ENCODE measurements at regions not wholly inside any gene's neighbourhood (a gene's known extent, or its start where the extent isn't known, plus 50 kb on each side); places are given as distances from the start of the nearest gene placed in this dataset.

- Mint-ChIP-seq H3K4me3 (no peak overlapping the region), H3K9me3 (peaks cover 9% of the 10 kb centered on the region), H3K27ac (no peak overlapping the region), H3K36me3 (peaks cover 12% of the 10 kb centered on the region), H3K27me3 (no peaks in the 10 kb centered on the region), H3K4me1 (peaks cover 9% of the 10 kb centered on the region)
- ATAC-seq: no peak
These were observed 57.5 kb downstream of the CSF2 start for GRCh38 chr5:132130918-132131715.

GRCh38 chr5:132132138-132132537 lies 58.5 kb downstream of the CSF2 start:
- Mint-ChIP-seq H3K4me3 (no peak overlapping the region), H3K36me3 (peaks cover 12% of the 10 kb centered on the region), H3K9me3 (peaks cover 9% of the 10 kb centered on the region), H3K27ac (no peak overlapping the region), H3K27me3 (no peaks in the 10 kb centered on the region), H3K4me1 (peaks cover 9% of the 10 kb centered on the region)
- no peak for ATAC-seq

GRCh38 chr5:132134384-132134783 lies 60.8 kb downstream of the CSF2 start:
- H3K4me3 Mint-ChIP-seq: no peak overlapping the region
- H3K4me1 Mint-ChIP-seq: peaks cover 9% of the 10 kb centered on the region
- H3K27me3 Mint-ChIP-seq: no peaks in the 10 kb centered on the region
- no peak for ATAC-seq
- peaks cover 6% of the 10 kb centered on the region for H3K9me3 Mint-ChIP-seq
- peak overlapping the region; percentile 30 for H3K27ac Mint-ChIP-seq
- no peaks in the 10 kb centered on the region for H3K36me3 Mint-ChIP-seq

- no peaks in the 10 kb centered on the region for H3K36me3 Mint-ChIP-seq
- ATAC-seq: no peak
- H3K27ac Mint-ChIP-seq: no peak overlapping the region
- no peak overlapping the region for H3K4me3 Mint-ChIP-seq
- peaks cover 17% of the 10 kb centered on the region for H3K9me3 Mint-ChIP-seq
- peaks cover 9% of the 10 kb centered on the region for H3K4me1 Mint-ChIP-seq
- H3K27me3 Mint-ChIP-seq: no peaks in the 10 kb centered on the region
These were observed 63.3 kb downstream of the CSF2 start for GRCh38 chr5:132136906-132137305.

- Mint-ChIP-seq H3K36me3 (peaks cover 5% of the 10 kb centered on the region), H3K27ac (no peak overlapping the region), H3K27me3 (no peaks in the 10 kb centered on the region), H3K4me1 (peaks cover 9% of the 10 kb centered on the region), H3K4me3 (no peak overlapping the region), H3K9me3 (peaks cover 25% of the 10 kb centered on the region)
- ATAC-seq: no peak
These were observed 64.7 kb downstream of the CSF2 start for GRCh38 chr5:132138260-132138659.
